ENCODE measurements at regions not wholly inside any gene's neighbourhood (a gene's known extent, or its start where the extent isn't known, plus 50 kb on each side); places are given as distances from the start of the nearest gene placed in this dataset.

- no peak overlapping the region for H3K4me3 ChIP-seq (ENCODE audit: low read depth in 2 of 2, low read length in 1 of 2)
- TF ChIP-seq RFX5 (IDR thresholded peaks at IDR 0.05; ENCODE audit: low read length) (no peak), FOXJ3 (CRISPR knock-in tag; IDR thresholded peaks at IDR 0.05) (no peak), RXRA (IDR thresholded peaks at IDR 0.05; ENCODE audit: borderline replicate concordance, low read depth) (no peak), EP300 (IDR thresholded peaks at IDR 0.05; ENCODE audit: borderline replicate concordance in 1 of 2, low read depth in 1 of 2, low read length in 1 of 2) (no peak), RAD21 (IDR thresholded peaks at IDR 0.05; ENCODE audit: low read length) (no peak), RCOR1 (IDR thresholded peaks at IDR 0.05; ENCODE audit: low read length) (no peak), CTCF (IDR thresholded peaks at IDR 0.05) (no peak), MXI1 (IDR thresholded peaks at IDR 0.05; ENCODE audit: low read depth, low read length) (no peak), YY1 (IDR thresholded peaks at IDR 0.05; ENCODE audit: low read depth) (no peak), CHD2 (IDR thresholded peaks at IDR 0.05; ENCODE audit: low read length, partially characterized antibody) (no peak)
- TF ChIP-seq, protein P1, sequence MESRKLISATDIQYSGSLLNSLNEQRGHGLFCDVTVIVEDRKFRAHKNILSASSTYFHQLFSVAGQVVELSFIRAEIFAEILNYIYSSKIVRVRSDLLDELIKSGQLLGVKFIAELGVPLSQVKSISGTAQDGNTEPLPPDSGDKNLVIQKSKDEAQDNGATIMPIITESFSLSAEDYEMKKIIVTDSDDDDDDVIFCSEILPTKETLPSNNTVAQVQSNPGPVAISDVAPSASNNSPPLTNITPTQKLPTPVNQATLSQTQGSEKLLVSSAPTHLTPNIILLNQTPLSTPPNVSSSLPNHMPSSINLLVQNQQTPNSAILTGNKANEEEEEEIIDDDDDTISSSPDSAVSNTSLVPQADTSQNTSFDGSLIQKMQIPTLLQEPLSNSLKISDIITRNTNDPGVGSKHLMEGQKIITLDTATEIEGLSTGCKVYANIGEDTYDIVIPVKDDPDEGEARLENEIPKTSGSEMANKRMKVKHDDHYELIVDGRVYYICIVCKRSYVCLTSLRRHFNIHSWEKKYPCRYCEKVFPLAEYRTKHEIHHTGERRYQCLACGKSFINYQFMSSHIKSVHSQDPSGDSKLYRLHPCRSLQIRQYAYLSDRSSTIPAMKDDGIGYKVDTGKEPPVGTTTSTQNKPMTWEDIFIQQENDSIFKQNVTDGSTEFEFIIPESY (IDR thresholded peaks at IDR 0.05; ENCODE audit: borderline replicate concordance, low read depth): no peak
- TF ChIP-seq, protein P2, sequence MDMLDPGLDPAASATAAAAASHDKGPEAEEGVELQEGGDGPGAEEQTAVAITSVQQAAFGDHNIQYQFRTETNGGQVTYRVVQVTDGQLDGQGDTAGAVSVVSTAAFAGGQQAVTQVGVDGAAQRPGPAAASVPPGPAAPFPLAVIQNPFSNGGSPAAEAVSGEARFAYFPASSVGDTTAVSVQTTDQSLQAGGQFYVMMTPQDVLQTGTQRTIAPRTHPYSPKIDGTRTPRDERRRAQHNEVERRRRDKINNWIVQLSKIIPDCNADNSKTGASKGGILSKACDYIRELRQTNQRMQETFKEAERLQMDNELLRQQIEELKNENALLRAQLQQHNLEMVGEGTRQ (IDR thresholded peaks at IDR 0.05; ENCODE audit: borderline replicate concordance, low read depth, low read length): no peak
- TF ChIP-seq, protein P3, sequence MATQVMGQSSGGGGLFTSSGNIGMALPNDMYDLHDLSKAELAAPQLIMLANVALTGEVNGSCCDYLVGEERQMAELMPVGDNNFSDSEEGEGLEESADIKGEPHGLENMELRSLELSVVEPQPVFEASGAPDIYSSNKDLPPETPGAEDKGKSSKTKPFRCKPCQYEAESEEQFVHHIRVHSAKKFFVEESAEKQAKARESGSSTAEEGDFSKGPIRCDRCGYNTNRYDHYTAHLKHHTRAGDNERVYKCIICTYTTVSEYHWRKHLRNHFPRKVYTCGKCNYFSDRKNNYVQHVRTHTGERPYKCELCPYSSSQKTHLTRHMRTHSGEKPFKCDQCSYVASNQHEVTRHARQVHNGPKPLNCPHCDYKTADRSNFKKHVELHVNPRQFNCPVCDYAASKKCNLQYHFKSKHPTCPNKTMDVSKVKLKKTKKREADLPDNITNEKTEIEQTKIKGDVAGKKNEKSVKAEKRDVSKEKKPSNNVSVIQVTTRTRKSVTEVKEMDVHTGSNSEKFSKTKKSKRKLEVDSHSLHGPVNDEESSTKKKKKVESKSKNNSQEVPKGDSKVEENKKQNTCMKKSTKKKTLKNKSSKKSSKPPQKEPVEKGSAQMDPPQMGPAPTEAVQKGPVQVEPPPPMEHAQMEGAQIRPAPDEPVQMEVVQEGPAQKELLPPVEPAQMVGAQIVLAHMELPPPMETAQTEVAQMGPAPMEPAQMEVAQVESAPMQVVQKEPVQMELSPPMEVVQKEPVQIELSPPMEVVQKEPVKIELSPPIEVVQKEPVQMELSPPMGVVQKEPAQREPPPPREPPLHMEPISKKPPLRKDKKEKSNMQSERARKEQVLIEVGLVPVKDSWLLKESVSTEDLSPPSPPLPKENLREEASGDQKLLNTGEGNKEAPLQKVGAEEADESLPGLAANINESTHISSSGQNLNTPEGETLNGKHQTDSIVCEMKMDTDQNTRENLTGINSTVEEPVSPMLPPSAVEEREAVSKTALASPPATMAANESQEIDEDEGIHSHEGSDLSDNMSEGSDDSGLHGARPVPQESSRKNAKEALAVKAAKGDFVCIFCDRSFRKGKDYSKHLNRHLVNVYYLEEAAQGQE (IDR thresholded peaks at IDR 0.05; ENCODE audit: low read depth, low read length): no peak
- H2AFZ ChIP-seq (ENCODE audit: low read depth): no peak overlapping the region
- CTCF ChIA-PET: interaction anchor here (2.0 kb wide), 1 partner anchor 417 kb away, joined by 7 read pairs; no protein-coding TSS in a partner anchor
- no peak overlapping the region for H3K27ac ChIP-seq (ENCODE audit: low read depth in 2 of 2, low read length in 1 of 2)
- H3K9me3 ChIP-seq: no peaks in the 10 kb centered on the region
- 22% methylated on average over 2 of the region's 2 CpGs for WGBS (ENCODE audit: low lambda C conversion rate)
- peak; percentile 5 for DNase-seq
- no peak overlapping the region for H3K4me2 ChIP-seq
- H3K4me1 ChIP-seq (ENCODE audit: control insufficient read depth in 1 of 2, insufficient read depth in 2 of 2, low read depth in 1 of 2, low read length in 1 of 2): peaks cover 0 to 2% of the 10 kb centered on the region in 2 experiments; a peak in 1 of 4 replicates
- H3K9ac ChIP-seq: no peak overlapping the region
- H3F3A ChIP-seq (replicated peaks; ENCODE audit: insufficient read depth): no peaks in the 10 kb centered on the region
- no peaks in the 10 kb centered on the region for H4K20me1 ChIP-seq (ENCODE audit: insufficient read depth)
- no peaks in the 10 kb centered on the region for H3K27me3 ChIP-seq (ENCODE audit: insufficient read depth)
- no peaks in the 10 kb centered on the region for H3K79me2 ChIP-seq (ENCODE audit: insufficient read depth)
- no peaks in the 10 kb centered on the region for H3K36me3 ChIP-seq (replicated peaks in 1 of 2; ENCODE audit: control insufficient read depth in 1 of 2, insufficient read depth in 2 of 2, low read length in 1 of 2)
- H3K9me2 ChIP-seq: no peaks in the 10 kb centered on the region
- POLR2A ChIA-PET: no interaction called here
Observed at GRCh38 chr15:93703092-93703739, 528.1 kb upstream of the MCTP2 start.

Measured in SK-N-SH (cell line).